Stomach smooth muscle (tissue), 2 donors: ENCODE measurements at regions not wholly inside any gene's neighbourhood (a gene's known extent, or its start where the extent isn't known, plus 50 kb on each side); places are given as distances from the start of the nearest gene placed in this dataset.

Experiments
- H3K27ac ChIP-seq: one replicate; pipeline ENCODE4 v1.7.0; 2013; ENCODE audit warnings: mild to moderate bottlenecking, low read length, inconsistent platforms
- H3K27me3 ChIP-seq, 2 donors: one replicate each; pipeline ENCODE4 v1.7.0; 2013; ENCODE audit warnings: low read length in 2 of 2; ENCODE audit not compliant: insufficient read depth in 2 of 2, control insufficient read depth in 1 of 2
- H3K36me3 ChIP-seq, 2 donors: one replicate each; pipeline ENCODE4 v1.7.0; 2013; ENCODE audit warnings: low read length in 2 of 2; ENCODE audit not compliant: control insufficient read depth in 2 of 2, insufficient read depth in 2 of 2
- H3K4me1 ChIP-seq: one replicate; pipeline ENCODE4 v1.7.0; 2013; ENCODE audit warnings: low read length; ENCODE audit not compliant: control insufficient read depth, insufficient read depth
- H3K4me3 ChIP-seq, 2 donors: one replicate each; pipeline ENCODE4 v1.7.0; 2013; ENCODE audit warnings: low read length in 2 of 2
- H3K9ac ChIP-seq, 2 donors: one replicate each; pipeline ENCODE4 v1.7.0; 2013; ENCODE audit warnings: low read length in 2 of 2, mild to moderate bottlenecking in 1 of 2
- H3K9me3 ChIP-seq, 2 donors: one replicate each; pipeline ENCODE4 v1.7.0; 2013; ENCODE audit warnings: low read length in 2 of 2; ENCODE audit not compliant: control insufficient read depth in 2 of 2
- donor health status: healthy.
- donor health status: Pancreatic carcinoma.

GRCh38 chr4:189304809-189305208 lies 635.9 kb upstream of the FRG1 start:
- Histone ChIP-seq H3K36me3 (no peaks in the 10 kb centered on the region), H3K9me3 (no peaks in the 10 kb centered on the region), H3K27ac (peak overlapping the region; percentile 6), H3K27me3 (no peaks in the 10 kb centered on the region), H3K4me1 (no peaks in the 10 kb centered on the region), H3K9ac (no peak overlapping the region), H3K4me3 (peak overlapping the region in 1 of 2 donors; percentile 27)

GRCh38 chr4:189305500-189305899 lies 635.2 kb upstream of the FRG1 start:
- Histone ChIP-seq H3K4me3 (no peak overlapping the region), H3K9me3 (no peaks in the 10 kb centered on the region), H3K4me1 (no peaks in the 10 kb centered on the region), H3K27me3 (no peaks in the 10 kb centered on the region), H3K9ac (no peak overlapping the region), H3K36me3 (no peaks in the 10 kb centered on the region), H3K27ac (no peak overlapping the region)

- no peaks in the 10 kb centered on the region for H3K36me3 ChIP-seq
- H3K27me3 ChIP-seq, result no peaks in the 10 kb centered on the region
- no peaks in the 10 kb centered on the region for H3K9me3 ChIP-seq
- no peak overlapping the region for H3K4me3 ChIP-seq
- H3K4me1 ChIP-seq, result no peaks in the 10 kb centered on the region
- no peak overlapping the region for H3K27ac ChIP-seq
- H3K9ac ChIP-seq, result no peak overlapping the region
Measured at GRCh38 chr4:189311251-189311650, 629.4 kb upstream of the FRG1 start.

DNA sequence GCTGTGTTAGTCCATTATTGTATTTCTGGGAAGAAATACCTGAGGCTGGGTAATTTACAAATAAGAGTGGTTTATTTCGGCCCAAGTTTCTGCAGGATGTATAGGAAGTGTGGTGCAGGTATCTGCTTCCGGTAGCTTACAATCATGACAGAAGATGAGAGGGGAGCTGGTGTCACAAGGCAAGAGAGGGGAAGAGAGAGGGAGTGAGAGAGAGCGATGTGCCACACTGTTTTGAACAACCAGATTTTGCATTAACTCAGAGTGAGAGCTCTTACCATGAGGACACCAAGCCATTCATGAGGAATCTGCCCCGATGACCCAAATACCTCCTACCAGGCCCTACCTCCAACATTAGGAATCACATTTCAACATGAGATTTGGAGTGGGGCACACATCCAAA lies 627.6 kb upstream of the FRG1 start:
- H3K4me3 ChIP-seq, result no peak overlapping the region
- no peaks in the 10 kb centered on the region for H3K4me1 ChIP-seq
- H3K36me3 ChIP-seq, result no peaks in the 10 kb centered on the region
- no peak overlapping the region for H3K27ac ChIP-seq
- H3K27me3 ChIP-seq, result no peaks in the 10 kb centered on the region
- no peak overlapping the region for H3K9ac ChIP-seq
- no peaks in the 10 kb centered on the region for H3K9me3 ChIP-seq

GRCh38 chr4:189313861-189314513 lies 626.7 kb upstream of the FRG1 start:
- no peak overlapping the region for H3K4me3 ChIP-seq
- H3K36me3 ChIP-seq, result no peaks in the 10 kb centered on the region
- H3K27ac ChIP-seq, result no peak overlapping the region
- no peaks in the 10 kb centered on the region for H3K4me1 ChIP-seq
- no peak overlapping the region for H3K9ac ChIP-seq
- no peaks in the 10 kb centered on the region for H3K9me3 ChIP-seq
- no peaks in the 10 kb centered on the region for H3K27me3 ChIP-seq

DNA sequence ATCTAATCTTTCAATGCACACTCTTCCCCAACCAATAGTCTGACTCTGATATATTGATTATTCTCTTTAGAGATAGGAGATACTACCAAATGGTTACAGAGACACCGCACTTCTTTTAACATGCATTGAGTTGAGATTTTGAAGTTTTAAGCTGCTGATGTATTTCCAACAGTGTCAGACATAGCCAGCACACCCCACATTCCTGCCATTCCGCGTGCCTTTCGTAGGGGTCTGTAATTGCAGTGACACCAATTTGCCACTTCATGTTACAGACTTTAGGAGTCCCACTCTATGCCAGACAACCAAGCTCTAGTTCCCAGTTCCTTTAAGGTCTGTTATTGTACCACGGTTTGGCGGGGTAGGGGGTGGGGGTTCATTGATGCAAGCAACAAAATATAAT lies 618.2 kb upstream of the FRG1 start:
- Histone ChIP-seq H3K9ac (no peak overlapping the region), H3K36me3 (no peaks in the 10 kb centered on the region), H3K4me1 (no peaks in the 10 kb centered on the region), H3K27me3 (no peaks in the 10 kb centered on the region), H3K9me3 (no peaks in the 10 kb centered on the region), H3K4me3 (no peak overlapping the region), H3K27ac (no peak overlapping the region)

- Histone ChIP-seq H3K9ac (no peak overlapping the region), H3K27me3 (no peaks in the 10 kb centered on the region), H3K36me3 (no peaks in the 10 kb centered on the region), H3K9me3 (peaks cover 0 to 4% of the 10 kb centered on the region in 2 donors), H3K27ac (no peak overlapping the region), H3K4me1 (no peaks in the 10 kb centered on the region), H3K4me3 (no peak overlapping the region)
Measured at GRCh38 chr4:189341881-189342280, 598.8 kb upstream of the FRG1 start.

GRCh38 chr4:189355590-189355989 lies 585.1 kb upstream of the FRG1 start:
- Histone ChIP-seq H3K27me3 (no peaks in the 10 kb centered on the region), H3K9me3 (no peaks in the 10 kb centered on the region), H3K9ac (no peak overlapping the region), H3K27ac (no peak overlapping the region), H3K4me3 (no peak overlapping the region), H3K4me1 (no peaks in the 10 kb centered on the region), H3K36me3 (no peaks in the 10 kb centered on the region)

DNA sequence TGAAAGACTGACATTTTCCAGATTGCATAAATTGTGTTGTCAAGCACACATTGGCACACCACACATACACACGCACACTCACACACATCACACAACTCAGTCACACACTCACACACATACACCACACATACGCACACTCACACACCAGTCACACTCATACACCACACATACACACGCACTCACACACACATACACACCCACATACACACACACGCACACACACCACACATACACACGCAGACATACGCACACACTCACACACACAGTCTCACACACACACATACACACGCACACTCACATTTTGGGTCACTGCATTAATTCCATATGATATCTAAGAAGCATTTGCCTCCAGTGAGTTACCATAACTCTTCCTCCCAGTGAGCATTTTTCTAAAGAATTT lies 578.3 kb upstream of the FRG1 start:
- Histone ChIP-seq H3K27ac (no peak overlapping the region), H3K4me3 (no peak overlapping the region), H3K9ac (no peak overlapping the region), H3K36me3 (no peaks in the 10 kb centered on the region), H3K27me3 (no peaks in the 10 kb centered on the region), H3K9me3 (no peaks in the 10 kb centered on the region), H3K4me1 (peaks cover 2% of the 10 kb centered on the region)

GRCh38 chr4:189364032-189364449 lies 576.6 kb upstream of the FRG1 start:
- no peaks in the 10 kb centered on the region for H3K36me3 ChIP-seq
- no peak overlapping the region for H3K4me3 ChIP-seq

GRCh38 chr4:189365451-189365850 lies 575.2 kb upstream of the FRG1 start:
- no peak overlapping the region for H3K4me3 ChIP-seq
- no peak overlapping the region for H3K27ac ChIP-seq
- H3K4me1 ChIP-seq, result peaks cover 2% of the 10 kb centered on the region
- H3K9ac ChIP-seq, result no peak overlapping the region
- H3K27me3 ChIP-seq, result no peaks in the 10 kb centered on the region
- no peaks in the 10 kb centered on the region for H3K36me3 ChIP-seq
- H3K9me3 ChIP-seq, result no peaks in the 10 kb centered on the region

More at GRCh38 chr4:189364032-189364449, 576.6 kb upstream of the FRG1 start:
- Histone ChIP-seq H3K9ac (no peak overlapping the region), H3K27ac (no peak overlapping the region), H3K4me1 (peaks cover 2% of the 10 kb centered on the region), H3K9me3 (no peaks in the 10 kb centered on the region), H3K27me3 (no peaks in the 10 kb centered on the region)
